GM23338 (cell line): ENCODE measurements at regions not wholly inside any gene's neighbourhood (a gene's known extent, or its start where the extent isn't known, plus 50 kb on each side); places are given as distances from the start of the nearest gene placed in this dataset.

ENCODE experiments used
- ATAC-seq: fragments of 200-7000 bp; cut with Tn5 transposase; 3 replicates; pipeline ENCODE4 v1.9.1; 2020
- DNase-seq: peaks from one replicate; pipeline ENCODE4 v3.0.0-alpha.2; 2015; ENCODE audit warnings: low spot score
- H2AFZ ChIP-seq: fragments of 200-600 bp; sonication (generic); 2 replicates; pipeline ENCODE4 v1.8.0; 2016; ENCODE audit warnings: antibody characterized with exemption, mild to moderate bottlenecking, moderate library complexity
- H3F3A ChIP-seq: fragments of 200-600 bp; sonication (generic); replicated peaks from 2 replicates; pipeline ENCODE4 v1.8.0; 2017; ENCODE audit warnings: antibody characterized with exemption, mixed run types, low read depth
- H3K27ac ChIP-seq: fragments of 200-600 bp; sonication (generic); 2 replicates; pipeline ENCODE4 v1.6.1; 2016; ENCODE audit warnings: low read depth
- H3K27me3 ChIP-seq: fragments of 200-600 bp; sonication (generic); 2 replicates; pipeline ENCODE4 v1.8.0; 2016; ENCODE audit warnings: mild to moderate bottlenecking, mixed run types, moderate library complexity; ENCODE audit not compliant: insufficient read depth
- H3K36me3 ChIP-seq: fragments of 200-600 bp; sonication (generic); 2 replicates; pipeline ENCODE4 v1.8.0; 2016; ENCODE audit warnings: mild to moderate bottlenecking; ENCODE audit not compliant: insufficient read depth
- H3K4me1 ChIP-seq: fragments of 200-600 bp; sonication (generic); 2 replicates; pipeline ENCODE4 v1.8.0; 2016; ENCODE audit warnings: mild to moderate bottlenecking, moderate library complexity; ENCODE audit not compliant: insufficient read depth
- H3K4me2 ChIP-seq: fragments of 200-600 bp; sonication (generic); 2 replicates; pipeline ENCODE4 v1.7.1; 2017; ENCODE audit warnings: mixed run types
- H3K4me3 ChIP-seq: fragments of 200-600 bp; sonication (generic); 2 replicates; pipeline ENCODE4 v1.6.1; 2016; ENCODE audit warnings: mixed run types
- H3K79me2 ChIP-seq: fragments of 200-600 bp; sonication (generic); replicated peaks from 2 replicates; pipeline ENCODE4 v1.8.0; 2017; ENCODE audit warnings: mild to moderate bottlenecking; ENCODE audit not compliant: insufficient read depth
- H3K9me2 ChIP-seq: fragments of 200-600 bp; sonication (generic); 2 replicates; pipeline ENCODE4 v1.8.0; 2017; ENCODE audit not compliant: insufficient read depth
- H4K20me1 ChIP-seq: fragments of 200-600 bp; sonication (generic); replicated peaks from 2 replicates; pipeline ENCODE4 v1.8.0; 2017; ENCODE audit warnings: mild to moderate bottlenecking; ENCODE audit not compliant: insufficient read depth
- H3K27ac Mint-ChIP-seq: 2 replicates; pipeline ENCODE4 v1.8.0; 2020; ENCODE audit warnings: inconsistent platforms, mild to moderate bottlenecking, moderate library complexity, mixed read lengths
- H3K27me3 Mint-ChIP-seq: 3 replicates; pipeline ENCODE4 v1.8.0; 2022; ENCODE audit warnings: low read depth, mild to moderate bottlenecking, moderate library complexity, mixed read lengths, inconsistent platforms; ENCODE audit not compliant: insufficient read depth, poor library complexity
- H3K36me3 Mint-ChIP-seq: 3 replicates; pipeline ENCODE4 v1.8.0; 2021; ENCODE audit warnings: low read depth, mild to moderate bottlenecking, inconsistent platforms, moderate library complexity, mixed read lengths
- H3K4me1 Mint-ChIP-seq: 3 replicates; pipeline ENCODE4 v1.8.0; 2020; ENCODE audit warnings: mild to moderate bottlenecking, inconsistent platforms, mixed read lengths
- H3K4me3 Mint-ChIP-seq: 3 replicates; pipeline ENCODE4 v1.8.0; 2021; ENCODE audit warnings: moderate library complexity, mild to moderate bottlenecking, inconsistent platforms, mixed read lengths
- H3K9me3 Mint-ChIP-seq: 3 replicates; pipeline ENCODE4 v1.8.0; 2020; ENCODE audit warnings: moderate library complexity, mild to moderate bottlenecking, inconsistent platforms, mixed read lengths
- CREB1 ChIP-seq: fragments of 250-450 bp; sonication (Bioruptor Pico); IDR thresholded peaks from 2 replicates; pipeline ENCODE4 v1.5.0; 2020; ENCODE audit warnings: low read depth, mild to moderate bottlenecking, moderate library complexity
- CTCF ChIP-seq, 2 experiments: fragments of 200-600 bp in 1 of 2; sonication (generic) in 1 of 2; conservative IDR thresholded peaks; 2 replicates each; pipeline versions ENCODE4 v1.5.1 to v1.6.1; 2016 to 2017; ENCODE audit warnings: antibody characterized with exemption in 2 of 2, low read depth in 2 of 2, mild to moderate bottlenecking in 2 of 2, moderate library complexity in 1 of 2
- ETS1 ChIP-seq: IDR thresholded peaks from 2 replicates; pipeline ENCODE4 v1.6.1; 2016; ENCODE audit warnings: antibody characterized with exemption
- EZH2 ChIP-seq: fragments of 200-600 bp; sonication (generic); IDR thresholded peaks from one replicate; pipeline ENCODE4 v1.8.0; 2017; ENCODE audit warnings: antibody characterized with exemption, mild to moderate bottlenecking, low read depth; ENCODE audit not compliant: unreplicated experiment
- EZH2phosphoT487 ChIP-seq: fragments of 200-600 bp; sonication (generic); IDR thresholded peaks from one replicate; pipeline ENCODE4 v1.8.1; 2018; ENCODE audit warnings: antibody characterized with exemption; ENCODE audit not compliant: unreplicated experiment
- JUNB ChIP-seq: IDR thresholded peaks from one replicate; pipeline ENCODE4 v1.6.1; 2016; ENCODE audit warnings: antibody characterized with exemption; ENCODE audit not compliant: unreplicated experiment
- POLR2AphosphoS5 ChIP-seq: IDR thresholded peaks from 2 replicates; pipeline ENCODE4 v1.6.1; 2016; ENCODE audit warnings: antibody characterized with exemption, low read depth
- REST ChIP-seq: IDR thresholded peaks from one replicate; pipeline ENCODE4 v1.6.1; 2018; ENCODE audit warnings: antibody characterized with exemption; ENCODE audit not compliant: unreplicated experiment
- STAT1 ChIP-seq: IDR thresholded peaks from one replicate; pipeline ENCODE4 v1.6.1; 2016; ENCODE audit warnings: antibody characterized with exemption; ENCODE audit not compliant: unreplicated experiment
- ZNF331 ChIP-seq: fragments of 250-450 bp; sonication (Bioruptor Pico); IDR thresholded peaks from 2 replicates; pipeline ENCODE4 v1.5.0; 2020; ENCODE audit warnings: low read depth, mild to moderate bottlenecking, moderate library complexity

- Histone ChIP-seq H3F3A (no peaks in the 10 kb centered on the region), H3K27me3 (peaks cover under 1% of the 10 kb centered on the region; the same call in 1 of the 2 replicates), H3K4me3 (no peak overlapping the region), H3K36me3 (no peaks in the 10 kb centered on the region), H3K4me2 (no peak overlapping the region), H3K9me2 (no peaks in the 10 kb centered on the region), H3K79me2 (no peaks in the 10 kb centered on the region), H3K27ac (no peak overlapping the region), H2AFZ (no peak overlapping the region), H4K20me1 (0 out of 2 replicates have a peak, but pooled peaks cover 3% of the 10 kb centered on the region), H3K4me1 (no peaks in the 10 kb centered on the region)
- DNase-seq (no peak), ATAC-seq (no peak)
- Mint-ChIP-seq H3K9me3 (no peaks in the 10 kb centered on the region), H3K27ac (no peak overlapping the region), H3K36me3 (no peaks in the 10 kb centered on the region), H3K27me3 (peaks cover 3% of the 10 kb centered on the region), H3K4me1 (no peaks in the 10 kb centered on the region), H3K4me3 (no peak overlapping the region)
- no peak for TF ChIP-seq STAT1
- no peak for TF ChIP-seq EZH2phosphoT487
- no peak for TF ChIP-seq EZH2
- TF ChIP-seq REST = no peak
- no peak for TF ChIP-seq CTCF (conservative IDR thresholded peaks at IDR 0.05; ENCODE audit: low read depth in 2 of 2)
- TF ChIP-seq JUNB = no peak
- TF ChIP-seq ETS1 = no peak
- no peak for TF ChIP-seq POLR2AphosphoS5
- no peak for TF ChIP-seq ZNF331 (CRISPR knock-in tag)
These were observed 108.5 kb downstream of the HOXA1 start for GRCh38 chr7:26987338-26987737.

GRCh38 chr7:26978146-26978545, 113.8 kb upstream of the SKAP2 start:
- H3F3A ChIP-seq = no peaks in the 10 kb centered on the region
- H3K36me3 ChIP-seq = no peaks in the 10 kb centered on the region
- no peaks in the 10 kb centered on the region for H3K27me3 ChIP-seq
- Mint-ChIP-seq H3K4me3 (no peak overlapping the region), H3K36me3 (no peaks in the 10 kb centered on the region), H3K27me3 (peaks cover 2% of the 10 kb centered on the region), H3K4me1 (no peaks in the 10 kb centered on the region), H3K27ac (no peak overlapping the region), H3K9me3 (no peaks in the 10 kb centered on the region; the same call in 2 of the 3 replicates)
- no peaks in the 10 kb centered on the region for H3K79me2 ChIP-seq
- H3K4me1 ChIP-seq = no peaks in the 10 kb centered on the region
- no peak overlapping the region for H2AFZ ChIP-seq
- DNase-seq = no peak
- peaks cover 5% of the 10 kb centered on the region; the same call in 1 of the 2 replicates for H3K9me2 ChIP-seq
- H3K4me2 ChIP-seq = no peak overlapping the region
- H3K27ac ChIP-seq = no peak overlapping the region
- no peak overlapping the region for H3K4me3 ChIP-seq
- ATAC-seq = no peak
- no peaks in the 10 kb centered on the region for H4K20me1 ChIP-seq
- TF ChIP-seq CREB1 (CRISPR knock-in tag) (no peak), POLR2AphosphoS5 (no peak), EZH2 (no peak)
